ENCODE measurements at regions not wholly inside any gene's neighbourhood (a gene's known extent, or its start where the extent isn't known, plus 50 kb on each side); places are given as distances from the start of the nearest gene placed in this dataset.

DNA sequence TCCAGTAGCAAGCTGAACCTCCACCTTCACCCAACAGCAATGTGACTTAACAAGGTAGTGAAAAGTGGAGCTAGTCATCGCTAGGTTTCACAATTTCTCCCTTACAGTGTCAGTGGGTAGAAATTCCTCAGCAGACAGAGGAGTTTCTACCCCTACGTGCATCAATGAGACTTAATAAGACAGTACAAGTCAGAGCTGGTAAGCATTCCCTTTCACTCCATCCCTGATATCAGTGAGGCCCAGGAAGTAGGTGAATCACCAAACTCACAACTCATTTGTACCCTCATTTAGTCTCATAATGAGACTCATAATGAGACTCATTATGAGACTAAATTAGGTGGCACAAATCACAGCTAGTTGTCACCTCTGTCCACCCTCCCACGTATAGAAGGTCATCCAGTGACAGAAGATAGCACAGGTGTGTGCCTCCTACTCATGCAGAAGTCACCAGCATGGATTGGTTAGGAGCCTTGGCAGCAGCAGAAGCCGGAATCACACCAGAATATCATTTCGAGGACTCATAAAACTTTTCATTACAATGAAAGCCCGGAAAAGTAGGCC, 50.8 kb upstream of the NUDT10 start:
- TF ChIP-seq COPS2 (conservative IDR thresholded peaks at IDR 0.05), result no peak
- no peak for TF ChIP-seq ZNF232 (CRISPR knock-in tag; IDR thresholded peaks at IDR 0.05)
- TF ChIP-seq, protein P1, sequence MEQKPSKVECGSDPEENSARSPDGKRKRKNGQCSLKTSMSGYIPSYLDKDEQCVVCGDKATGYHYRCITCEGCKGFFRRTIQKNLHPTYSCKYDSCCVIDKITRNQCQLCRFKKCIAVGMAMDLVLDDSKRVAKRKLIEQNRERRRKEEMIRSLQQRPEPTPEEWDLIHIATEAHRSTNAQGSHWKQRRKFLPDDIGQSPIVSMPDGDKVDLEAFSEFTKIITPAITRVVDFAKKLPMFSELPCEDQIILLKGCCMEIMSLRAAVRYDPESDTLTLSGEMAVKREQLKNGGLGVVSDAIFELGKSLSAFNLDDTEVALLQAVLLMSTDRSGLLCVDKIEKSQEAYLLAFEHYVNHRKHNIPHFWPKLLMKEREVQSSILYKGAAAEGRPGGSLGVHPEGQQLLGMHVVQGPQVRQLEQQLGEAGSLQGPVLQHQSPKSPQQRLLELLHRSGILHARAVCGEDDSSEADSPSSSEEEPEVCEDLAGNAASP (IDR thresholded peaks at IDR 0.05), result no peak
- TF ChIP-seq, protein P2, sequence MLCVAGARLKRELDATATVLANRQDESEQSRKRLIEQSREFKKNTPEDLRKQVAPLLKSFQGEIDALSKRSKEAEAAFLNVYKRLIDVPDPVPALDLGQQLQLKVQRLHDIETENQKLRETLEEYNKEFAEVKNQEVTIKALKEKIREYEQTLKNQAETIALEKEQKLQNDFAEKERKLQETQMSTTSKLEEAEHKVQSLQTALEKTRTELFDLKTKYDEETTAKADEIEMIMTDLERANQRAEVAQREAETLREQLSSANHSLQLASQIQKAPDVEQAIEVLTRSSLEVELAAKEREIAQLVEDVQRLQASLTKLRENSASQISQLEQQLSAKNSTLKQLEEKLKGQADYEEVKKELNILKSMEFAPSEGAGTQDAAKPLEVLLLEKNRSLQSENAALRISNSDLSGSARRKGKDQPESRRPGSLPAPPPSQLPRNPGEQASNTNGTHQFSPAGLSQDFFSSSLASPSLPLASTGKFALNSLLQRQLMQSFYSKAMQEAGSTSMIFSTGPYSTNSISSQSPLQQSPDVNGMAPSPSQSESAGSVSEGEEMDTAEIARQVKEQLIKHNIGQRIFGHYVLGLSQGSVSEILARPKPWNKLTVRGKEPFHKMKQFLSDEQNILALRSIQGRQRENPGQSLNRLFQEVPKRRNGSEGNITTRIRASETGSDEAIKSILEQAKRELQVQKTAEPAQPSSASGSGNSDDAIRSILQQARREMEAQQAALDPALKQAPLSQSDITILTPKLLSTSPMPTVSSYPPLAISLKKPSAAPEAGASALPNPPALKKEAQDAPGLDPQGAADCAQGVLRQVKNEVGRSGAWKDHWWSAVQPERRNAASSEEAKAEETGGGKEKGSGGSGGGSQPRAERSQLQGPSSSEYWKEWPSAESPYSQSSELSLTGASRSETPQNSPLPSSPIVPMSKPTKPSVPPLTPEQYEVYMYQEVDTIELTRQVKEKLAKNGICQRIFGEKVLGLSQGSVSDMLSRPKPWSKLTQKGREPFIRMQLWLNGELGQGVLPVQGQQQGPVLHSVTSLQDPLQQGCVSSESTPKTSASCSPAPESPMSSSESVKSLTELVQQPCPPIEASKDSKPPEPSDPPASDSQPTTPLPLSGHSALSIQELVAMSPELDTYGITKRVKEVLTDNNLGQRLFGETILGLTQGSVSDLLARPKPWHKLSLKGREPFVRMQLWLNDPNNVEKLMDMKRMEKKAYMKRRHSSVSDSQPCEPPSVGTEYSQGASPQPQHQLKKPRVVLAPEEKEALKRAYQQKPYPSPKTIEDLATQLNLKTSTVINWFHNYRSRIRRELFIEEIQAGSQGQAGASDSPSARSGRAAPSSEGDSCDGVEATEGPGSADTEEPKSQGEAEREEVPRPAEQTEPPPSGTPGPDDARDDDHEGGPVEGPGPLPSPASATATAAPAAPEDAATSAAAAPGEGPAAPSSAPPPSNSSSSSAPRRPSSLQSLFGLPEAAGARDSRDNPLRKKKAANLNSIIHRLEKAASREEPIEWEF (CRISPR knock-in tag; IDR thresholded peaks at IDR 0.05), result no peak
- TF ChIP-seq MEF2D (tag; conservative IDR thresholded peaks at IDR 0.05; ENCODE audit: low read depth), result no peak
- TF ChIP-seq NR2F6 (CRISPR knock-in tag; IDR thresholded peaks at IDR 0.05), result no peak
- no peak for TF ChIP-seq WHSC1 (IDR thresholded peaks at IDR 0.05; ENCODE audit: low read length)
- TF ChIP-seq, protein P3, sequence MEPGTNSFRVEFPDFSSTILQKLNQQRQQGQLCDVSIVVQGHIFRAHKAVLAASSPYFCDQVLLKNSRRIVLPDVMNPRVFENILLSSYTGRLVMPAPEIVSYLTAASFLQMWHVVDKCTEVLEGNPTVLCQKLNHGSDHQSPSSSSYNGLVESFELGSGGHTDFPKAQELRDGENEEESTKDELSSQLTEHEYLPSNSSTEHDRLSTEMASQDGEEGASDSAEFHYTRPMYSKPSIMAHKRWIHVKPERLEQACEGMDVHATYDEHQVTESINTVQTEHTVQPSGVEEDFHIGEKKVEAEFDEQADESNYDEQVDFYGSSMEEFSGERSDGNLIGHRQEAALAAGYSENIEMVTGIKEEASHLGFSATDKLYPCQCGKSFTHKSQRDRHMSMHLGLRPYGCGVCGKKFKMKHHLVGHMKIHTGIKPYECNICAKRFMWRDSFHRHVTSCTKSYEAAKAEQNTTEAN (CRISPR knock-in tag; IDR thresholded peaks at IDR 0.05), result no peak
- no peak for TF ChIP-seq ZNF766 (CRISPR knock-in tag; conservative IDR thresholded peaks at IDR 0.05)
